Liver (tissue), 8 donors: ENCODE measurements at regions not wholly inside any gene's neighbourhood (a gene's known extent, or its start where the extent isn't known, plus 50 kb on each side); places are given as distances from the start of the nearest gene placed in this dataset.

Source experiments
- DNase-seq: peaks from one replicate; pipeline ENCODE4 v3.0.0-alpha.2; 2017; ENCODE audit warnings: low spot score
- H3K27ac ChIP-seq, 2 donors: one replicate each; pipeline ENCODE4 v1.7.0; 2013; ENCODE audit warnings: inconsistent platforms in 2 of 2, low read length in 2 of 2, control low read depth in 1 of 2, low read depth in 1 of 2, mild to moderate bottlenecking in 1 of 2
- H3K27me3 ChIP-seq, 4 donors: one replicate each; pipeline versions ENCODE4 v1.6.1 to v1.7.0; 2013; ENCODE audit warnings: low read length in 3 of 4, inconsistent platforms in 1 of 4, mild to moderate bottlenecking in 1 of 4, moderate library complexity in 1 of 4; ENCODE audit not compliant: control insufficient read depth in 4 of 4, insufficient read depth in 4 of 4
- H3K36me3 ChIP-seq, 4 donors: one replicate each; pipeline versions ENCODE4 v1.6.1 to v1.7.0; 2013; ENCODE audit warnings: low read length in 3 of 4, mild to moderate bottlenecking in 3 of 4, low read depth in 1 of 4, moderate library complexity in 1 of 4; ENCODE audit not compliant: control insufficient read depth in 4 of 4, insufficient read depth in 3 of 4
- H3K4me1 ChIP-seq, 4 donors: one replicate each; pipeline versions ENCODE4 v1.6.1 to v1.7.0; 2013; ENCODE audit warnings: low read length in 3 of 4, mild to moderate bottlenecking in 3 of 4, moderate library complexity in 1 of 4; ENCODE audit not compliant: control insufficient read depth in 4 of 4, insufficient read depth in 4 of 4
- H3K4me3 ChIP-seq, 3 donors: one replicate each; pipeline versions ENCODE4 v1.6.1 to v1.7.0; 2013; ENCODE audit warnings: low read length in 3 of 3, control low read depth in 1 of 3, low read depth in 1 of 3, mild to moderate bottlenecking in 1 of 3
- H3K9ac ChIP-seq, 2 donors: one replicate each; pipeline ENCODE4 v1.7.0; 2013; ENCODE audit warnings: low read length in 2 of 2, mild to moderate bottlenecking in 2 of 2, moderate library complexity in 2 of 2, control low read depth in 1 of 2, low read depth in 1 of 2
- H3K9me3 ChIP-seq, 4 donors: one replicate each; pipeline versions ENCODE4 v1.6.1 to v1.7.0; 2013; ENCODE audit warnings: low read length in 3 of 4; ENCODE audit not compliant: control insufficient read depth in 4 of 4
- ATF3 ChIP-seq: IDR thresholded peaks from 2 replicates; pipeline ENCODE4 v1.6.1; 2016; ENCODE audit warnings: antibody characterized with exemption
- CTCF ChIP-seq: fragments of 150-350 bp; IDR thresholded peaks from 2 replicates; pipeline ENCODE4 v1.5.1; 2017; ENCODE audit warnings: improper control_type of control experiment, low read depth, low read length; ENCODE audit not compliant: missing input control
- EGR1 ChIP-seq, 2 donors: IDR thresholded peaks; 2 replicates each; pipeline ENCODE4 v1.6.1; 2016 to 2018; ENCODE audit warnings: antibody characterized with exemption in 2 of 2, low read depth in 2 of 2
- FOXA1 ChIP-seq: IDR thresholded peaks from 2 replicates; pipeline ENCODE4 v1.6.1; 2016; ENCODE audit warnings: antibody characterized with exemption
- GABPA ChIP-seq, 2 donors: IDR thresholded peaks in 1 of 2; conservative IDR thresholded peaks in 1 of 2; 2 replicates each; pipeline ENCODE4 v1.6.1; 2016; ENCODE audit warnings: antibody characterized with exemption in 2 of 2, mild to moderate bottlenecking in 1 of 2, moderate library complexity in 1 of 2
- HNF4A ChIP-seq, 2 donors: conservative IDR thresholded peaks; 2 replicates each; pipeline ENCODE4 v1.6.1; 2016; ENCODE audit warnings: antibody characterized with exemption in 2 of 2, mild to moderate bottlenecking in 2 of 2
- HNF4G ChIP-seq: IDR thresholded peaks from 2 replicates; pipeline ENCODE4 v1.6.1; 2016; ENCODE audit warnings: antibody characterized with exemption
- JUND ChIP-seq, 2 donors: IDR thresholded peaks; 2 replicates each; pipeline ENCODE4 v1.6.1; 2016; ENCODE audit warnings: antibody characterized with exemption in 2 of 2
- NR2F2 ChIP-seq: IDR thresholded peaks from 2 replicates; pipeline ENCODE4 v1.6.1; 2016; ENCODE audit warnings: antibody characterized with exemption
- RAD21 ChIP-seq, 2 donors: IDR thresholded peaks; 2 replicates each; pipeline ENCODE4 v1.6.1; 2016; ENCODE audit warnings: antibody characterized with exemption in 2 of 2, mild to moderate bottlenecking in 2 of 2
- REST ChIP-seq: IDR thresholded peaks from 2 replicates; pipeline ENCODE4 v1.6.1; 2016; ENCODE audit warnings: antibody characterized with exemption, mild to moderate bottlenecking
- RXRA ChIP-seq, 2 donors: IDR thresholded peaks; 2 replicates each; pipeline ENCODE4 v1.6.1; 2017 to 2018; ENCODE audit warnings: antibody characterized with exemption in 2 of 2, mild to moderate bottlenecking in 1 of 2
- SP1 ChIP-seq: IDR thresholded peaks from 2 replicates; pipeline ENCODE4 v1.6.1; 2018; ENCODE audit warnings: antibody characterized with exemption, mild to moderate bottlenecking
- YY1 ChIP-seq: IDR thresholded peaks from 2 replicates; pipeline ENCODE4 v1.6.1; 2016; ENCODE audit warnings: antibody characterized with exemption, mild to moderate bottlenecking
- WGBS: extraction: QIAGEN DNeasy Blood & Tissue Kit; methylation state at CpG from one replicate; pipeline ENCODE4 v1.1.7; 2013; 5-methylcytosine and 5-hydroxymethylcytosine counted together
- TF ChIP-seq, protein P1 (sequence below): IDR thresholded peaks from 2 replicates; pipeline ENCODE4 v1.6.1; 2016; ENCODE audit warnings: antibody characterized with exemption
- TF ChIP-seq, protein P2 (sequence below): IDR thresholded peaks from 2 replicates; pipeline ENCODE4 v1.6.1; 2016; ENCODE audit warnings: antibody characterized with exemption
- donor health status: healthy.
- donor health status: healthy.
- donor health status: healthy.
- donor health status: healthy.
- donor health status: healthy.

DNA sequence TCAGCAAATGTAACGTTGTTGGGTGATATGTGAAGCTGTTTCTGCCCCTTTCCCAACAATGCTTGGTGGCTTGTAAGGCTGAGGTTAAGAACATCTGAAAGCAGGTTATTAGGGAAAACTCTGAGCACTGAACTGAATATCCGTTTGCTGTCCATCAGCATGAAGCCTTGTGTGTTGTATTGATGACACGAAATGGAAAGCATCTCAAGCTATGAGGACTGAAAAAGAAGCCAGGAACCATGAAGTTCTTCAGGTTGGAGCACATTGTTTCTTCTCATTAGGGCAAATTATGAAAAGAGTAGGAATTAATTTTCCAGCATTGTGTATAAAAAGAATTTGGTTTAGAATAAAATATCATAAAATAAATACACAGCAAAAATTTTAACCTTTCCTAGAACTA is 106.8 kb downstream of the IZUMO3 start:
- TF ChIP-seq NR2F2 (no peak), CTCF (no peak), REST (no peak), RXRA (IDR thresholded peaks at IDR 0.05) (no peak), HNF4A (conservative IDR thresholded peaks at IDR 0.05) (no peak), RAD21 (IDR thresholded peaks at IDR 0.05) (no peak), HNF4G (no peak)
- TF ChIP-seq, protein P1, sequence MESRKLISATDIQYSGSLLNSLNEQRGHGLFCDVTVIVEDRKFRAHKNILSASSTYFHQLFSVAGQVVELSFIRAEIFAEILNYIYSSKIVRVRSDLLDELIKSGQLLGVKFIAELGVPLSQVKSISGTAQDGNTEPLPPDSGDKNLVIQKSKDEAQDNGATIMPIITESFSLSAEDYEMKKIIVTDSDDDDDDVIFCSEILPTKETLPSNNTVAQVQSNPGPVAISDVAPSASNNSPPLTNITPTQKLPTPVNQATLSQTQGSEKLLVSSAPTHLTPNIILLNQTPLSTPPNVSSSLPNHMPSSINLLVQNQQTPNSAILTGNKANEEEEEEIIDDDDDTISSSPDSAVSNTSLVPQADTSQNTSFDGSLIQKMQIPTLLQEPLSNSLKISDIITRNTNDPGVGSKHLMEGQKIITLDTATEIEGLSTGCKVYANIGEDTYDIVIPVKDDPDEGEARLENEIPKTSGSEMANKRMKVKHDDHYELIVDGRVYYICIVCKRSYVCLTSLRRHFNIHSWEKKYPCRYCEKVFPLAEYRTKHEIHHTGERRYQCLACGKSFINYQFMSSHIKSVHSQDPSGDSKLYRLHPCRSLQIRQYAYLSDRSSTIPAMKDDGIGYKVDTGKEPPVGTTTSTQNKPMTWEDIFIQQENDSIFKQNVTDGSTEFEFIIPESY, result no peak
- Histone ChIP-seq H3K27me3 (no peaks in the 10 kb centered on the region), H3K9me3 (no peaks in the 10 kb centered on the region), H3K9ac (no peak overlapping the region), H3K4me1 (no peaks in the 10 kb centered on the region), H3K27ac (no peak overlapping the region), H3K36me3 (no peaks in the 10 kb centered on the region), H3K4me3 (no peak overlapping the region)
- WGBS, result 68% methylated on average over 3 of the region's 3 CpGs
- no peak for DNase-seq

- DNase-seq, result no peak
- WGBS, result 67% methylated on average over 1 of the region's 1 CpG
These were observed 108.9 kb downstream of the IZUMO3 start for GRCh38 chr9:24436761-24437160.

More at GRCh38 chr9:24436761-24437160, 108.9 kb downstream of the IZUMO3 start:
- Histone ChIP-seq H3K27ac (no peak overlapping the region), H3K9me3 (no peaks in the 10 kb centered on the region), H3K27me3 (no peaks in the 10 kb centered on the region), H3K4me1 (no peaks in the 10 kb centered on the region), H3K36me3 (no peaks in the 10 kb centered on the region), H3K4me3 (no peak overlapping the region), H3K9ac (no peak overlapping the region)
- TF ChIP-seq, protein P1, result no peak
- TF ChIP-seq HNF4A (conservative IDR thresholded peaks at IDR 0.05) (no peak), SP1 (no peak), JUND (IDR thresholded peaks at IDR 0.05) (no peak), CTCF (no peak), RXRA (IDR thresholded peaks at IDR 0.05) (no peak), GABPA (IDR thresholded peaks at IDR 0.05 in 1 of 2, conservative IDR thresholded peaks at IDR 0.05 in 1 of 2) (no peak), NR2F2 (no peak), RAD21 (IDR thresholded peaks at IDR 0.05) (no peak), ATF3 (no peak), YY1 (no peak), EGR1 (IDR thresholded peaks at IDR 0.05; ENCODE audit: low read depth in 2 of 2) (no peak), FOXA1 (no peak)
- TF ChIP-seq, protein P2, sequence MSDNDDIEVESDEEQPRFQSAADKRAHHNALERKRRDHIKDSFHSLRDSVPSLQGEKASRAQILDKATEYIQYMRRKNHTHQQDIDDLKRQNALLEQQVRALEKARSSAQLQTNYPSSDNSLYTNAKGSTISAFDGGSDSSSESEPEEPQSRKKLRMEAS, result no peak
